GM12872 (cell line): ENCODE measurements at regions not wholly inside any gene's neighbourhood (a gene's known extent, or its start where the extent isn't known, plus 50 kb on each side); places are given as distances from the start of the nearest gene placed in this dataset.

Experiments
- TF ChIP-seq, protein P1 (sequence below): IDR thresholded peaks from 3 replicates; pipeline ENCODE4 v1.5.1; 2011; ENCODE audit warnings: low read depth, mild to moderate bottlenecking, low read length, moderate library complexity; ENCODE audit not compliant: insufficient read depth

DNA sequence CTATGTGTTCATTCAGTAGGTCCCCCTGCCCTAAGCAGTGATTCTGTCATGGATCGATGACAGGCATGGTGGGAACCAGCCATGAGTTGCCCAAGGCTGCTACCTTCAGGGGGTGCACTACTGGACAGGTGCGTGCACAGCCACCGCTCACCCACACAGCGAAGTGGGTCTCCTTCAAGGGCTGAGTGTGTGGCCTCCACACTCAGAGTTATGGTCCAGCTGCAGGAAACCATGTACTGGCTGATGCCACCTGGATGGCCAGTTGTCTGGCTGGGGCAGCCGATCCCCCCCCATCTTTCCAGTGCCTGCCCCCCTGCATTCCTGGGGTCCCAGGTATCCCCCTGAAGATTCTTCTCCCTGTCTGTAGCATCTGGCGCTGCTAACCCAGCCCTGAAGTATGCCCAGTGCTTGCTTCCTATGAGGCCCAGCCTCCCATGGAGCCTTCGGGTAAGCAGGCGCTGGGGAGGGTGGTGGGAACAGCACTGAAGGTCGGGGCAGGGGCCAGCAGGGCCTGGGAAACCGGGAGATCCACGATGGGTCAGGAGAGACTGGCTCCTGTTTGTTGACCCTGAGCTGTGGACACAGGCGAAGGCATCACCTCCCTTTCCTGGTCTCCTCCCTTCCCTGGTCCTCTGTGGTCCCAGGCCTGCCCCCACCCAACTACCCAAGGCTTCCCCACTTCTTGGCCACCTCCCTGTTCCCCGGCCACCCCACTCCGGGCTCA is 106.0 kb downstream of the VEGFA start:
- TF ChIP-seq, protein P1, sequence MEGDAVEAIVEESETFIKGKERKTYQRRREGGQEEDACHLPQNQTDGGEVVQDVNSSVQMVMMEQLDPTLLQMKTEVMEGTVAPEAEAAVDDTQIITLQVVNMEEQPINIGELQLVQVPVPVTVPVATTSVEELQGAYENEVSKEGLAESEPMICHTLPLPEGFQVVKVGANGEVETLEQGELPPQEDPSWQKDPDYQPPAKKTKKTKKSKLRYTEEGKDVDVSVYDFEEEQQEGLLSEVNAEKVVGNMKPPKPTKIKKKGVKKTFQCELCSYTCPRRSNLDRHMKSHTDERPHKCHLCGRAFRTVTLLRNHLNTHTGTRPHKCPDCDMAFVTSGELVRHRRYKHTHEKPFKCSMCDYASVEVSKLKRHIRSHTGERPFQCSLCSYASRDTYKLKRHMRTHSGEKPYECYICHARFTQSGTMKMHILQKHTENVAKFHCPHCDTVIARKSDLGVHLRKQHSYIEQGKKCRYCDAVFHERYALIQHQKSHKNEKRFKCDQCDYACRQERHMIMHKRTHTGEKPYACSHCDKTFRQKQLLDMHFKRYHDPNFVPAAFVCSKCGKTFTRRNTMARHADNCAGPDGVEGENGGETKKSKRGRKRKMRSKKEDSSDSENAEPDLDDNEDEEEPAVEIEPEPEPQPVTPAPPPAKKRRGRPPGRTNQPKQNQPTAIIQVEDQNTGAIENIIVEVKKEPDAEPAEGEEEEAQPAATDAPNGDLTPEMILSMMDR = no peak

DNA sequence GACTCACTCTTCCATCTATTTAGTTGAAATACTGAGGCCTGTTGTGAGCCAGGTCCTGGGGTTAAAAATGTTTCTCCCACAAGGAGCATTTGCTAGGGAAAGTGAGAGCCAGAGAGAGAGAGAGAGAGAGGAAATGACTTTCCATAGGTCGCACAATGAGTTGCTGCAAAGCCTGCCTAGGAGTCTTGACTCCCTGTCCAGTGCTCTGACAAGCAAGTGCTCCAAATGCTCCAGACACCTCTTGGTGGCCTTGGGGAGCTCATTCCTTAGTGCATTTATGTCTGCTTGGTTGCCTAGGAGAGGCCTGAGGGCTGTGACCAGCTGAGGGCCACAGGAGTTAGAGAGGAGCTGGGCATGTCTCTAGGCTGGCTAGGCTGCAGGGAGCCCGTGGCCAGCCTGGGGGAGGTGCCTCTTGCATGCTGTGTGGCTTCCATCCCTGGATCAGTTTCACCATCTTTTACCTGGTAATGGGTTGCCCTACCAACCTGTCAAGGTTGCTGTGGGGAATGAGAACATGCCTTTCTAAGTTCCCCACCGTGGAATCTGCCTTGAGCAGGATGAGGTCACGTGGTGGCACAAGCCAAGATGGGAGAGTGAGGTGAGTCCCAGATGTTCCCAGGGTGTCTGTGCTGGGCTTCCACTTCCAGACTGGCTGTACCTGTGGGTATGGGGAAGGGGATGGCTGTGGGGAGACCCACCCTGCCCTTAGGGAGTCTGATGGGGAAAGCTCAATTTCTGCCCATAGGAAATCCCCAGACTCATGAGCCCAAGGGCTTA is 105.0 kb downstream of the VEGFA start:
- TF ChIP-seq, protein P1 = no peak

DNA sequence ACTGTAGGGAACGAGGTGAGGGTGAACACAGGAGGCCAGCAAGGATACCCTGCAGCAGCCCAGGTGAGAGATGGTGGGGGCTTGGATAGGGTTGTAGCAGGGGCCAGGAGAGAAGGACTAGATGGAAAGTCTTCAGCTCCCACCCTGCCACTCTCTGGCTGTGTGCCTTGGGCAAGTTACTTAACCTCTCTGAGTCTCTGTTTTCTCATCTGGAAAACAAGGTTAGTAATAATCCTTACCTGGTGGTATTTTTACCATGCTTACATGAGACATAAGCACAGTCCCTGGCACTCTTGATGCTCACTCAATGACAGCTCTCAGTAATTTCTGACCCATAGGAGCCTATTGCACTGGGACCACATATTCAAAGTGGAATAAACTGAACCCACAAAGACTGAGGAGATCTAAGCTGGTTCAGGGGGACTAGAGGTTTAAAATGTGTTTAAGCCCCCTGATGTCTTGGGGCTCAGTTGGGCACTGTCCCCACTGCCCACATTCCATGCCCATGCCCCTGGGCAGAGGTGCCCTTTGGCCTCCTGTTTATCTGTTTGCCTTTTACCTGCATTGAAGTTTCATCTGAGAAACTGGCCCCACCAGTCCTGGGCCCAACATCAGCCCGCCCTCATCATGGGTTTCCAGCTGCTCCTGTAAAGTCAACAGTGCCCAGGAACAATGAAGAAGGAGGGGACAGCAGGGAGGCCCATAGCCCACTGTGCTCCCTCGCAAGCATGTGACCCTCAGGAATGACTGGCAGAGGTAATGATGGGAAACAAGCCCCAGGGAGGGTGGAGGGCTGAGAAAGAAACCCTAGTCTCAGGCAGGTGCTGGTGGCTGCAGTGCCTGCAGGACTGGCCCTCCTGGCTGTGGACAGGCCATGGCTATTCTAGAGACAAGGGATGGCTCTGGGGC is 104.0 kb downstream of the VEGFA start:
- TF ChIP-seq, protein P1 = no peak

DNA sequence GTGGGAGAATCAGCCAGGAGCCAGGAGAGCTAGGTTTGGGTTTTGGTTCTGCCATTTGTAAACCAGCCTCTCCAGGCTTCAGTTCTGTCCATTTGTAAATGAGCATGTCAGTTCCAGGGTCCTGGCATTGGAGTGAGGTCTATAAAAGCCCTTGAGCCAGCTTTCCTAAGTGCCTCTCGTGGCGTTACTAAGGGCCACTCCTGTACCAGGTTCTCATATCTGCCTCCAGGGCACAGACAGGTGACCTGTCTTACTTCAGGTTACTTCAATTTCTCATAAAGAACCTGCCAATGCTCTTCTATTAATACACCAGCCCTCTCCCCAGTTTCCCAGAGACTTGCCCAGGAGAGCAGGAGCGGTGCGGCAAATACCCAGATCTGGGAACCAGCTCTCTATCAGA is 101.9 kb downstream of the VEGFA start:
- TF ChIP-seq, protein P1 = no peak

DNA sequence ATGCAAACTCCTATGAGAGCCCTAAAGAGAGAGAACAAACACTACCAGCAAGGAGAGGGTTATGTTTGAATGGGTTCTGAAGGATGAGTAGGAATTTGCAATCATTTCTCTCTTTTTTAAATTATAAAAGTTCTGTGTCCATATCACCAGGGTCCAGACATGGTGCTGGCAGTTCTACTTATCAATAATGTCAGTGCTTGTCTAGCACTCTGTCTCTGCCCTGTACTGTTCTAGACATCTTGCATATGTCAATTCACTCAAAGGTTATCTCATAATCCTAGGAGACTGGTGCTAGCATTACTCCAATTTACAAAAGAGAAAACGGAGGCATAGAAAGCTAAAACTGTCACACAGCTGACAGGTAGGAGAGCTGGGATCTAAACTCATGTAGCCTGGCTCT is 101.3 kb downstream of the VEGFA start:
- TF ChIP-seq, protein P1 = no peak

DNA sequence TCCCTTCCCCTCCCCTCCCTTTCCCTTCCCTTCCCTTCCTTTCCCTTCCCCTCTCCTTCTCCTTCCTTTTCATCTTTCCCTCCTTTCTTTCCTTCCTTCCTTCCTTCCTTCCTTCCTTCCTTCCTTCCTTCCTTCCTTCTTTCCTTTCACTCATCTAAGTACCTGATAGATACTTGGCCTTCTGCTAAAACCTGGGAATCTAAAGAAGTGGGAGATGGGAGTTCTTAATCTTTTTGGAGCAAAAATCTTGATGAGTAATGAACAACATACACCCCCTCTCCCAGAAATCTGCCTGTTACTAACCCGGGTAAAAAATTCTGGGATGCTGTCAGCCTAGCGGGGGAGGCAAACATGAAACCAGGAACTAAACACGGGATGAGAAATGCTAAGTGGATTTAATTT is 100.7 kb downstream of the VEGFA start:
- TF ChIP-seq, protein P1 = no peak
